Breast epithelium (tissue), 4 donors: ENCODE measurements at regions not wholly inside any gene's neighbourhood (a gene's known extent, or its start where the extent isn't known, plus 50 kb on each side); places are given as distances from the start of the nearest gene placed in this dataset.
"Not testable (repeated sequence)": the region's sequence is repeated elsewhere in the genome, so short reads cannot be mapped to it uniquely, and the experiment has no call there.

Experiments
- DNase-seq, 2 donors: peaks; one replicate each; pipeline ENCODE4 v3.0.0-alpha.2; 2019; ENCODE audit warnings: low spot score in 2 of 2
- H3K27ac ChIP-seq, 2 donors: fragments of 200-600 bp; sonication (generic) in 1 of 2; one replicate each; pipeline ENCODE4 v1.5.1; 2016 to 2019; ENCODE audit warnings: mild to moderate bottlenecking in 1 of 2
- H3K27me3 ChIP-seq, 2 donors: fragments of 200-600 bp; sonication (generic) in 1 of 2; one replicate each; pipeline versions ENCODE4 v1.5.1 to v1.6.0; 2017 to 2019; ENCODE audit warnings: control low read depth in 1 of 2, mild to moderate bottlenecking in 1 of 2
- H3K36me3 ChIP-seq: fragments of 200-600 bp; one replicate; pipeline ENCODE4 v1.5.1; 2019
- H3K4me1 ChIP-seq, 2 donors: fragments of 200-600 bp; sonication (generic); one replicate each; pipeline ENCODE4 v1.5.1; 2016 to 2019; ENCODE audit warnings: control low read depth in 1 of 2
- H3K4me3 ChIP-seq, 3 donors: fragments of 200-600 bp; sonication (generic); 1 replicate in 2 of 3; 2 replicates in 1 of 3; pipeline ENCODE4 v1.5.1; 2016 to 2019; ENCODE audit warnings: mild to moderate bottlenecking in 3 of 3, moderate library complexity in 2 of 3
- H3K9me3 ChIP-seq, 2 donors: fragments of 200-600 bp; sonication (generic) in 1 of 2; one replicate each; pipeline ENCODE4 v1.5.1; 2016 to 2019; ENCODE audit warnings: control low read depth in 1 of 2
- CTCF ChIP-seq, 3 donors: fragments of 450-650 bp; IDR thresholded peaks; one replicate each; pipeline ENCODE4 v1.5.1; 2016 to 2017; ENCODE audit warnings: antibody characterized with exemption in 3 of 3, mild to moderate bottlenecking in 3 of 3, moderate library complexity in 3 of 3
- POLR2A ChIP-seq: fragments of 450-650 bp; IDR thresholded peaks from one replicate; pipeline ENCODE4 v1.6.1; 2016; ENCODE audit warnings: antibody characterized with exemption, mild to moderate bottlenecking, moderate library complexity
- POLR2AphosphoS5 ChIP-seq, 3 donors: sonication (generic); formaldehyde crosslinking; IDR thresholded peaks; one replicate each; pipeline ENCODE4 v1.6.1; 2017; ENCODE audit warnings: antibody characterized with exemption in 3 of 3
- intact Hi-C: fragments of 100-400 bp; cut with DNase I; formaldehyde crosslinking; loops from one replicate; pipeline ENCODE4 v1.15.1; 2023; ENCODE audit warnings: low total_unique reads

GRCh38 chr5:123700624-123701287, 188.8 kb downstream of the CSNK1G3 start:
- Histone ChIP-seq H3K27ac (peak overlapping the region; percentile 75 to 81), H3K4me3 (no peak overlapping the region)
- peak in 1 of 2 donors; percentile 67 for DNase-seq

GRCh38 chr5:123699571-123699970, 187.6 kb downstream of the CSNK1G3 start:
- no peak for TF ChIP-seq CTCF (IDR thresholded peaks at IDR 0.05)
- no peak for TF ChIP-seq POLR2A
- TF ChIP-seq POLR2AphosphoS5 (IDR thresholded peaks at IDR 0.05): no peak
- DNase-seq: no peak
- intact Hi-C loops: no loop called here
- H3K36me3 ChIP-seq: no peaks in the 10 kb centered on the region
- no peaks in the 10 kb centered on the region for H3K27me3 ChIP-seq
- H3K4me1 ChIP-seq: no peaks in the 10 kb centered on the region
- no peaks in the 10 kb centered on the region for H3K9me3 ChIP-seq
- H3K4me3 ChIP-seq: no peak overlapping the region
- peak overlapping the region; percentile 30 to 75 for H3K27ac ChIP-seq

More at GRCh38 chr5:123700624-123701287, 188.8 kb downstream of the CSNK1G3 start:
- no peaks in the 10 kb centered on the region for H3K27me3 ChIP-seq
- H3K36me3 ChIP-seq: no peaks in the 10 kb centered on the region
- no peaks in the 10 kb centered on the region for H3K9me3 ChIP-seq
- no peaks in the 10 kb centered on the region for H3K4me1 ChIP-seq
- TF ChIP-seq CTCF (IDR thresholded peaks at IDR 0.05) (no peak), POLR2AphosphoS5 (IDR thresholded peaks at IDR 0.05) (peak in 2 of 3 donors; percentile 23 to 35), POLR2A (no peak)
- intact Hi-C loops: no loop called here

GRCh38 chr5:123698937-123699336, 187.0 kb downstream of the CSNK1G3 start:
- H3K9me3 ChIP-seq, H3K27me3 ChIP-seq, H3K4me1 ChIP-seq, intact Hi-C loops, DNase-seq, H3K4me3 ChIP-seq, H3K36me3 ChIP-seq, H3K27ac ChIP-seq: not testable (repeated sequence)

- peak in 1 of 2 donors; percentile 65 for DNase-seq
- H3K36me3 ChIP-seq: no peaks in the 10 kb centered on the region
- intact Hi-C loops: no loop called here
- H3K4me3 ChIP-seq: no peak overlapping the region
- no peaks in the 10 kb centered on the region for H3K4me1 ChIP-seq
- no peaks in the 10 kb centered on the region for H3K27me3 ChIP-seq
- peak overlapping the region; percentile 20 to 29 for H3K27ac ChIP-seq
- no peaks in the 10 kb centered on the region for H3K9me3 ChIP-seq
- no peak for TF ChIP-seq CTCF (IDR thresholded peaks at IDR 0.05)
- no peak for TF ChIP-seq POLR2A
- no peak for TF ChIP-seq POLR2AphosphoS5 (IDR thresholded peaks at IDR 0.05)
These were observed 185.0 kb downstream of the CSNK1G3 start for GRCh38 chr5:123696921-123697341.

- DNase-seq: no peak
These were observed 178.8 kb downstream of the CSNK1G3 start for GRCh38 chr5:123690821-123691220.

More at GRCh38 chr5:123690821-123691220, 178.8 kb downstream of the CSNK1G3 start:
- Histone ChIP-seq H3K9me3 (peaks cover 2 to 6% of the 10 kb centered on the region in 2 donors), H3K4me1 (no peaks in the 10 kb centered on the region), H3K36me3 (no peaks in the 10 kb centered on the region), H3K4me3 (no peak overlapping the region), H3K27me3 (no peaks in the 10 kb centered on the region), H3K27ac (no peak overlapping the region)
- intact Hi-C loops: no loop called here
- no peak for TF ChIP-seq CTCF (IDR thresholded peaks at IDR 0.05)
- TF ChIP-seq POLR2AphosphoS5 (IDR thresholded peaks at IDR 0.05): no peak
- TF ChIP-seq POLR2A: no peak
